Transverse colon (tissue), 4 donors: ENCODE measurements at regions not wholly inside any gene's neighbourhood (a gene's known extent, or its start where the extent isn't known, plus 50 kb on each side); places are given as distances from the start of the nearest gene placed in this dataset.

ENCODE experiments used
- DNase-seq: peaks from one replicate; pipeline ENCODE4 v3.0.0-alpha.2; 2019
- H3K27ac ChIP-seq, 4 donors: fragments of 200-600 bp; sonication (generic); 2 replicates each; pipeline ENCODE4 v1.5.1; 2016 to 2018; ENCODE audit warnings: inconsistent platforms in 4 of 4
- H3K27me3 ChIP-seq: fragments of 200-600 bp; sonication (generic); 2 replicates; pipeline ENCODE4 v1.5.1; 2017; ENCODE audit warnings: inconsistent platforms
- H3K36me3 ChIP-seq, 4 donors: fragments of 200-600 bp; sonication (generic); 2 replicates each; pipeline ENCODE4 v1.5.1; 2017 to 2019; ENCODE audit warnings: inconsistent platforms in 4 of 4
- H3K4me1 ChIP-seq, 4 donors: fragments of 200-600 bp; sonication (generic); 2 replicates each; pipeline ENCODE4 v1.5.1; 2017 to 2020; ENCODE audit warnings: inconsistent platforms in 4 of 4
- H3K4me3 ChIP-seq, 4 donors: fragments of 200-600 bp; sonication (generic); 1 replicate in 1 of 4; 2 replicates in 3 of 4; pipeline versions ENCODE4 v1.5.1 to v1.6.1; 2017 to 2019; ENCODE audit warnings: inconsistent platforms in 4 of 4
- H3K9me3 ChIP-seq, 2 donors: fragments of 200-600 bp; sonication (generic); 2 replicates each; pipeline ENCODE4 v1.5.1; 2017 to 2019; ENCODE audit warnings: inconsistent platforms in 2 of 2
- CTCF ChIP-seq, 5 experiments: fragments of 200-600 bp in 3 of 5; fragments of 450-650 bp in 2 of 5; sonication (generic) in 3 of 5; IDR thresholded peaks; 1 replicate in 2 of 5; 2 replicates in 3 of 5; pipeline ENCODE4 v1.5.1; 2016 to 2017; ENCODE audit warnings: antibody characterized with exemption in 5 of 5, inconsistent platforms in 3 of 5, mild to moderate bottlenecking in 2 of 5, moderate library complexity in 1 of 5
- EP300 ChIP-seq: sonication (generic); formaldehyde crosslinking; IDR thresholded peaks from one replicate; pipeline ENCODE4 v1.6.1; 2017; ENCODE audit warnings: antibody characterized with exemption, low read depth
- POLR2A ChIP-seq: fragments of 450-650 bp; IDR thresholded peaks from one replicate; pipeline ENCODE4 v1.6.1; 2016; ENCODE audit warnings: antibody characterized with exemption, mild to moderate bottlenecking, moderate library complexity
- POLR2AphosphoS5 ChIP-seq, 3 donors: sonication (generic); formaldehyde crosslinking; IDR thresholded peaks; one replicate each; pipeline ENCODE4 v1.6.1; 2016; ENCODE audit warnings: antibody characterized with exemption in 3 of 3
- WGBS, 2 donors: methylation state at CpG; one replicate each; pipeline ENCODE4 v1.1.5; 2018; ENCODE audit warnings: low coverage in 1 of 2; 5-methylcytosine and 5-hydroxymethylcytosine counted together
- in situ Hi-C, 4 donors: fragments of 200-750 bp; cut with MboI; loops; one replicate each; pipeline versions ENCODE4 v1.15.0 to v1.15.1; 2017; ENCODE audit warnings: low sequenced_read_pairs in 3 of 4, low pct_ligation_motif_present in 1 of 4, low pct_unique_long_range_greater_than_20kb in 1 of 4
- intact Hi-C: fragments of 100-400 bp; cut with DNase I; formaldehyde crosslinking; loops from one replicate; pipeline ENCODE4 v1.15.1; 2023; ENCODE audit warnings: low total_unique reads

DNA sequence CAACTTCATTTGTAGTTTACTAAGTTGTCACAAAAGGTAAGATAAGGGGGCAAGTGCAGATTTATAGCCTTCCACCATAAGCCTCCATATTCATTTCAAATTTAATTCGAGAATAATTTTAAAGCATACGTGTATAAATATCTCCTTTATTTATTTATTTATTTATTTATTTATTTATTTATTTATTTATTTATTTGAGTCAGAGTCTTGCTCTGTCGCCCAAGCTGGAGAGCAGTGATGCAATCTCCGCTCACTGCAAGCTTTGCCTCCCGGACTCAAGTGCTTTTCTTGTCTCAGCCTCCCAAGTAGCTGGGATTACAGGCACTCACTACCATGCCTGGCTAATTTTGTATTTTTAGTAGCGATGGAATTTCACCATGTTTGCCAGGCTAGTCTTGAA, 523.4 kb downstream of the FAT4 start:
- DNase-seq = no peak
- no peak overlapping the region for H3K4me3 ChIP-seq
- no peaks in the 10 kb centered on the region for H3K36me3 ChIP-seq
- no peaks in the 10 kb centered on the region for H3K4me1 ChIP-seq
- intact Hi-C loops (no loop called here), in situ Hi-C loops (no loop called here)
- TF ChIP-seq CTCF (IDR thresholded peaks at IDR 0.05) (no peak), POLR2AphosphoS5 (IDR thresholded peaks at IDR 0.05) (no peak), POLR2A (no peak), EP300 (no peak)
- H3K27ac ChIP-seq = no peak overlapping the region
- 66 to 69% methylated on average over 6 of the region's 6 CpGs for WGBS, 2 donors
- no peaks in the 10 kb centered on the region for H3K27me3 ChIP-seq
- no peaks in the 10 kb centered on the region for H3K9me3 ChIP-seq

- DNase-seq = no peak
- Histone ChIP-seq H3K4me3 (no peak overlapping the region), H3K27me3 (no peaks in the 10 kb centered on the region), H3K27ac (no peak overlapping the region), H3K36me3 (no peaks in the 10 kb centered on the region), H3K9me3 (no peaks in the 10 kb centered on the region), H3K4me1 (no peaks in the 10 kb centered on the region)
- TF ChIP-seq POLR2A (no peak), EP300 (no peak), CTCF (IDR thresholded peaks at IDR 0.05) (no peak), POLR2AphosphoS5 (IDR thresholded peaks at IDR 0.05) (no peak)
- intact Hi-C loops (no loop called here), in situ Hi-C loops (no loop called here)
Observed at GRCh38 chr4:125838924-125839323, 524.2 kb downstream of the FAT4 start.

DNA sequence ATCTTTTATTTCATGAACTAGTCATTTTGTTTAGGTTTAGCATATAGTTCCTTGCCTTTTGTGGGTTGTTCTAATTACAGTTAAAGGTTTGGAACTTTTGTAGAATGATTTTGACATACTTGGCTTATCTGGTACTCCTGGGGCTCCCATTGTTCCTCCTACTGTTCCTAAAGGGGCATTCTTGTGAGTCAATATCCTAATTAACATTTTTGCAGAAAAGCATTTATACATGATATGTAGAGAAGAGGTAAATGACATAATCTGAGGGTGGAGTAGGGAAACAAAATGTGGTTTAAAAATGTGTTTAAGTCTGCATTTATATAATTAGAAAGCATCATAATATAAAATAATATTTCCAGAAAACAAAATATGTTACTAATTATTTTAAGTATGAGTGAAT, 529.2 kb downstream of the FAT4 start:
- in situ Hi-C loops = no loop called here
- TF ChIP-seq POLR2A (no peak), CTCF (IDR thresholded peaks at IDR 0.05) (no peak), POLR2AphosphoS5 (IDR thresholded peaks at IDR 0.05) (no peak), EP300 (no peak)
- DNase-seq = no peak
- Histone ChIP-seq H3K36me3 (no peaks in the 10 kb centered on the region), H3K4me3 (no peak overlapping the region), H3K4me1 (no peaks in the 10 kb centered on the region), H3K9me3 (no peaks in the 10 kb centered on the region), H3K27me3 (no peaks in the 10 kb centered on the region), H3K27ac (no peak overlapping the region)
- intact Hi-C loops = no loop called here

- WGBS, 2 donors = 78 to 83% methylated on average over 3 of the region's 3 CpGs
- H3K27me3 ChIP-seq = no peaks in the 10 kb centered on the region
- no peaks in the 10 kb centered on the region for H3K36me3 ChIP-seq
- H3K27ac ChIP-seq = no peak overlapping the region
- no peaks in the 10 kb centered on the region for H3K9me3 ChIP-seq
- TF ChIP-seq EP300 = no peak
- no peak for TF ChIP-seq POLR2AphosphoS5 (IDR thresholded peaks at IDR 0.05)
- TF ChIP-seq POLR2A = no peak
- H3K4me3 ChIP-seq = no peak overlapping the region
- intact Hi-C loops (no loop called here), in situ Hi-C loops (no loop called here)
- no peaks in the 10 kb centered on the region for H3K4me1 ChIP-seq
- DNase-seq = no peak
Observed at GRCh38 chr4:125847518-125847917, 532.8 kb downstream of the FAT4 start.

GRCh38 chr4:125849869-125850268, 535.1 kb downstream of the FAT4 start:
- TF ChIP-seq CTCF (IDR thresholded peaks at IDR 0.05) = no peak
- no peak for TF ChIP-seq EP300
- TF ChIP-seq POLR2AphosphoS5 (IDR thresholded peaks at IDR 0.05) = no peak
- no peak for TF ChIP-seq POLR2A
- Histone ChIP-seq H3K4me3 (no peak overlapping the region), H3K27me3 (no peaks in the 10 kb centered on the region), H3K9me3 (no peaks in the 10 kb centered on the region), H3K36me3 (no peaks in the 10 kb centered on the region), H3K27ac (no peak overlapping the region), H3K4me1 (no peaks in the 10 kb centered on the region)
- intact Hi-C loops = no loop called here
- in situ Hi-C loops = no loop called here
- no peak for DNase-seq
